H1 (cell line): ENCODE measurements at regions not wholly inside any gene's neighbourhood (a gene's known extent, or its start where the extent isn't known, plus 50 kb on each side); places are given as distances from the start of the nearest gene placed in this dataset.

Experiments
- CTCF ChIA-PET: fragments of 300-600 bp; sonication (Branson Sonifier 250); formaldehyde crosslinking; loops from one replicate; lab custom pipeline; 2021; ENCODE audit not compliant: partially characterized antibody; lab: Charles Lee
- POLR2A ChIA-PET: fragments of 300-600 bp; sonication (Branson Sonifier 250); formaldehyde crosslinking; loops from one replicate; lab custom pipeline; 2021; ENCODE audit warnings: inconsistent platforms; ENCODE audit not compliant: partially characterized antibody; lab: Charles Lee
- DNase-seq, 2 experiments: peaks; one replicate each; pipeline versions ENCODE4 v3.0.0 to v3.0.0-alpha.2; 2010 to 2022; ENCODE audit warnings: low spot score in 2 of 2, low read depth in 1 of 2, mixed read lengths in 1 of 2
- FAIRE-seq: peaks from 2 replicates; lab custom pipeline; 2011; peaks lifted over from hg19 to GRCh38; lab: Jason Lieb, UNC
- H2AFZ ChIP-seq: 2 replicates; pipeline ENCODE4 v1.8.1; 2012; ENCODE audit warnings: low read length, inconsistent platforms
- H2AK5ac ChIP-seq: 2 replicates; pipeline ENCODE4 v1.6.1; 2013; ENCODE audit warnings: low read depth, low read length
- H2BK120ac ChIP-seq: replicated peaks from 2 replicates; pipeline ENCODE3; 2013; ENCODE audit warnings: low read depth, low read length, inconsistent platforms
- H2BK12ac ChIP-seq: 2 replicates; pipeline ENCODE4 v1.6.1; 2013; ENCODE audit warnings: low read depth, low read length
- H2BK15ac ChIP-seq: 2 replicates; pipeline ENCODE4 v1.6.1; 2013; ENCODE audit warnings: low read length
- H2BK20ac ChIP-seq: 2 replicates; pipeline ENCODE4 v1.6.1; 2013; ENCODE audit warnings: low read length
- H2BK5ac ChIP-seq: 2 replicates; pipeline ENCODE4 v1.6.1; 2013; ENCODE audit warnings: low read depth, low read length
- H3K14ac ChIP-seq: 2 replicates; pipeline ENCODE4 v1.6.1; 2013; ENCODE audit warnings: inconsistent platforms; ENCODE audit not compliant: insufficient read length
- H3K18ac ChIP-seq: 2 replicates; pipeline ENCODE4 v1.6.1; 2013; ENCODE audit warnings: low read length; ENCODE audit errors: extremely low read depth
- H3K23ac ChIP-seq: 2 replicates; pipeline ENCODE4 v1.6.1; 2013; ENCODE audit warnings: inconsistent platforms; ENCODE audit not compliant: insufficient read length
- H3K23me2 ChIP-seq: 2 replicates; pipeline ENCODE4 v1.6.1; 2013; ENCODE audit warnings: low read depth, low read length
- H3K27ac ChIP-seq: 2 replicates; pipeline ENCODE4 v1.6.1; 2011; ENCODE audit warnings: low read depth, low read length, inconsistent platforms
- H3K27me3 ChIP-seq, 4 experiments: replicated peaks in 1 of 4; 1 replicate in 1 of 4; 2 replicates in 3 of 4; pipeline versions ENCODE4 v1.6.1 to v1.8.1; 2011 to 2013; ENCODE audit warnings: low read length in 3 of 4, mild to moderate bottlenecking in 3 of 4, inconsistent platforms in 2 of 4, mixed read lengths in 2 of 4, moderate library complexity in 1 of 4; ENCODE audit not compliant: control insufficient read depth in 3 of 4, insufficient read depth in 3 of 4; ENCODE audit errors: extremely low read depth in 1 of 4
- H3K36me3 ChIP-seq, 4 experiments: 2 replicates each; pipeline versions ENCODE4 v1.6.1 to v1.8.1; 2011 to 2013; ENCODE audit warnings: mild to moderate bottlenecking in 4 of 4, low read length in 3 of 4, moderate library complexity in 2 of 4, control low read depth in 1 of 4, inconsistent platforms in 1 of 4; ENCODE audit not compliant: insufficient read depth in 4 of 4, control insufficient read depth in 2 of 4
- H3K4ac ChIP-seq: replicated peaks from 2 replicates; pipeline ENCODE3; 2013; ENCODE audit warnings: low read length, low read depth, mixed read lengths, inconsistent platforms; ENCODE audit not compliant: insufficient read length
- H3K4me1 ChIP-seq, 4 experiments: replicated peaks in 1 of 4; 1 replicate in 1 of 4; 2 replicates in 3 of 4; pipeline versions ENCODE4 v1.6.1 to v1.8.1; 2011 to 2013; ENCODE audit warnings: low read length in 3 of 4, inconsistent platforms in 2 of 4, mixed read lengths in 1 of 4; ENCODE audit not compliant: insufficient read depth in 4 of 4, control insufficient read depth in 3 of 4
- H3K4me2 ChIP-seq, 2 experiments: 2 replicates each; pipeline versions ENCODE4 v1.6.1 to v1.8.1; 2011 to 2013; ENCODE audit warnings: low read depth in 2 of 2, low read length in 2 of 2, control low read depth in 1 of 2, inconsistent platforms in 1 of 2, mild to moderate bottlenecking in 1 of 2; ENCODE audit not compliant: insufficient read depth in 1 of 2
- H3K4me3 ChIP-seq, 4 experiments: fragments of 200-600, 300-600 bp in 1 of 4; sonication (generic), shearing (Covaris generic), sonication (Bioruptor Twin) in 1 of 4; 2 replicates each; pipeline versions ENCODE4 v1.5.1 to v1.8.1; 2011 to 2016; ENCODE audit warnings: low read length in 4 of 4, low read depth in 3 of 4, control low read depth in 2 of 4, inconsistent platforms in 2 of 4, mild to moderate bottlenecking in 2 of 4, mixed read lengths in 1 of 4, moderate library complexity in 1 of 4; ENCODE audit not compliant: insufficient read depth in 2 of 4; ENCODE audit errors: extremely low read depth in 1 of 4
- H3K56ac ChIP-seq: replicated peaks from 2 replicates; pipeline ENCODE3; 2013; ENCODE audit warnings: low read depth, mild to moderate bottlenecking, mixed read lengths, low read length, inconsistent platforms; ENCODE audit not compliant: insufficient read length
- H3K79me1 ChIP-seq: 2 replicates; pipeline ENCODE4 v1.6.1; 2013; ENCODE audit warnings: low read depth, low read length, control low read depth
- H3K79me2 ChIP-seq, 2 experiments: 2 replicates each; pipeline versions ENCODE4 v1.6.1 to v1.8.1; 2012 to 2013; ENCODE audit warnings: low read length in 2 of 2, mild to moderate bottlenecking in 2 of 2, inconsistent platforms in 1 of 2; ENCODE audit not compliant: insufficient read depth in 2 of 2, control insufficient read depth in 1 of 2
- H3K9ac ChIP-seq, 4 experiments: replicated peaks in 1 of 4; 1 replicate in 1 of 4; 2 replicates in 3 of 4; pipeline versions ENCODE4 v1.6.1 to v1.8.1; 2011 to 2013; ENCODE audit warnings: low read depth in 3 of 4, low read length in 3 of 4, control low read depth in 2 of 4, mild to moderate bottlenecking in 2 of 4, moderate library complexity in 2 of 4, inconsistent platforms in 1 of 4; ENCODE audit errors: extremely low read depth in 1 of 4
- H3K9me3 ChIP-seq, 2 experiments: 2 replicates each; pipeline versions ENCODE4 v1.6.1 to v1.8.1; 2012 to 2013; ENCODE audit warnings: mild to moderate bottlenecking in 2 of 2, moderate library complexity in 2 of 2, control low read depth in 1 of 2, inconsistent platforms in 1 of 2, low read depth in 1 of 2, low read length in 1 of 2, mixed read lengths in 1 of 2; ENCODE audit not compliant: insufficient read depth in 2 of 2
- H4K20me1 ChIP-seq, 2 experiments: replicated peaks in 1 of 2; 2 replicates each; pipeline versions ENCODE3 to v1.8.1; 2011 to 2013; ENCODE audit warnings: inconsistent platforms in 2 of 2, low read length in 2 of 2, mild to moderate bottlenecking in 1 of 2; ENCODE audit not compliant: insufficient read depth in 2 of 2, control insufficient read depth in 1 of 2
- H4K5ac ChIP-seq: 2 replicates; pipeline ENCODE4 v1.6.1; 2013; ENCODE audit warnings: low read length, low read depth, mixed read lengths, inconsistent platforms; ENCODE audit not compliant: insufficient read length
- H4K8ac ChIP-seq: 2 replicates; pipeline ENCODE4 v1.8.0; 2013; ENCODE audit warnings: mild to moderate bottlenecking, moderate library complexity, low read length, inconsistent platforms; ENCODE audit not compliant: insufficient read depth; ENCODE audit errors: extremely low read depth
- H4K91ac ChIP-seq: replicated peaks from 2 replicates; pipeline ENCODE3; 2013; ENCODE audit warnings: low read length, mixed read lengths, inconsistent platforms; ENCODE audit not compliant: insufficient read length
- BACH1 ChIP-seq: IDR thresholded peaks from 2 replicates; pipeline ENCODE4 v1.6.1; 2012; ENCODE audit warnings: low read length, improper control_type of control experiment
- EP300 ChIP-seq, 2 experiments: IDR thresholded peaks; 1 replicate in 1 of 2; 2 replicates in 1 of 2; pipeline ENCODE4 v1.6.1; 2011 to 2012; ENCODE audit warnings: low read depth in 2 of 2, low read length in 2 of 2, mild to moderate bottlenecking in 2 of 2, borderline replicate concordance in 1 of 2, inconsistent platforms in 1 of 2, moderate library complexity in 1 of 2
- POLR2AphosphoS5 ChIP-seq: IDR thresholded peaks from 2 replicates; pipeline ENCODE4 v1.6.1; 2011; ENCODE audit warnings: low read depth, low read length
- SP1 ChIP-seq: IDR thresholded peaks from 2 replicates; pipeline ENCODE4 v1.6.1; 2011; ENCODE audit warnings: low read depth, low read length
- WGBS, 2 experiments: shearing (Covaris generic) in 1 of 2; methylation state at CpG; one replicate each; pipeline versions ENCODE4 v1.1.6 to v1.1.7; 2013 to 2015; ENCODE audit warnings: low lambda C conversion rate in 2 of 2, mixed read lengths in 2 of 2, inconsistent platforms in 1 of 2, low coverage in 1 of 2, missing lambda C conversion rate in 1 of 2; ENCODE audit not compliant: insufficient replicate concordance in 2 of 2, insufficient coverage in 1 of 2, insufficient read length in 1 of 2; ENCODE audit errors: extremely low coverage in 1 of 2, missing lambda C conversion rate in 1 of 2; 5-methylcytosine and 5-hydroxymethylcytosine counted together

GRCh38 chr7:138349841-138350700, 110.0 kb upstream of the TRIM24 start:
- no peak for DNase-seq
- Histone ChIP-seq H3K23me2 (no peaks in the 10 kb centered on the region; the same call in 1 of the 2 replicates), H3K9me3 (peaks cover 19 to 25% of the 10 kb centered on the region in 2 experiments), H3K4me1 (peaks cover 0 to 5% (median 0%) of the 10 kb centered on the region in 4 experiments; a peak in 1 of 7 replicates), H3K4me2 (no peak overlapping the region), H3K9ac (no peak overlapping the region), H3K18ac (no peak overlapping the region), H3K4me3 (no peak overlapping the region), H2BK12ac (no peak overlapping the region), H3K79me1 (no peaks in the 10 kb centered on the region), H4K91ac (no peak overlapping the region), H2BK120ac (no peak overlapping the region), H3K56ac (no peak overlapping the region), H4K20me1 (no peaks in the 10 kb centered on the region), H3K79me2 (no peaks in the 10 kb centered on the region), H3K23ac (no peak overlapping the region), H2AK5ac (no peak overlapping the region), H3K27ac (no peak overlapping the region), H3K36me3 (peaks cover 0 to 3% (median 2%) of the 10 kb centered on the region in 4 experiments; a peak in 3 of 8 replicates), H2BK20ac (no peak overlapping the region), H3K14ac (no peak overlapping the region), H4K8ac (no peak overlapping the region), H2BK15ac (no peak overlapping the region), H2AFZ (no peak overlapping the region), H2BK5ac (no peak overlapping the region), H3K27me3 (no peaks in the 10 kb centered on the region), H4K5ac (no peak overlapping the region), H3K4ac (no peak overlapping the region)
- ChIA-PET POLR2A (interaction anchor here (0.7 kb wide), 1 partner anchor 110 kb away, joined by 3 read pairs; the partner anchor contains the start of gene TRIM24), CTCF (interaction anchor here (0.8 kb wide), 1 partner anchor 570 kb away, joined by 3 read pairs; no protein-coding TSS in a partner anchor)
- no peak for FAIRE-seq
- WGBS, 2 experiments, result 91% methylated on average over 6 of the region's 6 CpGs; no CpG with 5 or more reads in 1 of the 2 experiments
- no peak for TF ChIP-seq EP300 (IDR thresholded peaks at IDR 0.05; ENCODE audit: borderline replicate concordance in 1 of 2, low read depth in 2 of 2, low read length in 2 of 2)
- no peak for TF ChIP-seq BACH1
- no peak for TF ChIP-seq POLR2AphosphoS5
- no peak for TF ChIP-seq SP1
